K562 (cell line): ENCODE measurements at regions not wholly inside any gene's neighbourhood (a gene's known extent, or its start where the extent isn't known, plus 50 kb on each side); places are given as distances from the start of the nearest gene placed in this dataset.

ENCODE experiments used
- ATAC-seq: fragments of 200-7000 bp; cut with Tn5 transposase; 3 replicates; pipeline ENCODE4 v1.9.1; 2020; ENCODE audit warnings: moderate library complexity
- BruUV-seq: library from RNA; stranded (reverse); fragments of 400-500 nt; replicated peaks from 2 replicates; lab custom pipeline; 2021; lab: Mats Ljungman, UMichigan
- CTCF ChIA-PET: fragments of 300-600 bp; formaldehyde crosslinking; extraction: SDS; loops from one replicate; lab custom pipeline; 2021; ENCODE audit warnings: low intra/inter-chr PET ratio; lab: Yijun Ruan, JAX
- POLR2A ChIA-PET: fragments of 300-600, 350-650 bp; sonication (Branson Sonifier 250); formaldehyde crosslinking; extraction: SDS; loops from one replicate; lab custom pipeline; 2021; ENCODE audit warnings: antibody characterized with exemption, inconsistent platforms; lab: Yijun Ruan, JAX
- DNase-seq, 4 experiments: peaks; one replicate each; pipeline versions ENCODE4 v3.0.0 to v3.0.0-alpha.2; 2011 to 2018; ENCODE audit warnings: low spot score in 3 of 4, mixed read lengths in 3 of 4; ENCODE audit errors: extremely low read depth in 1 of 4
- FAIRE-seq: peaks from 2 replicates; lab custom pipeline; 2011; peaks lifted over from hg19 to GRCh38; lab: Jason Lieb, UNC
- H2AFZ ChIP-seq: 2 replicates; pipeline ENCODE4 v1.6.0; 2011; ENCODE audit warnings: low read depth, low read length, control low read depth, inconsistent platforms
- H3K27ac ChIP-seq: fragments of 200-600 bp; 3 replicates; pipeline ENCODE4 v1.8.0; 2011; ENCODE audit warnings: low read depth, mild to moderate bottlenecking, control low read depth, inconsistent platforms, low read length, moderate library complexity, mixed read lengths; ENCODE audit errors: extremely low read depth
- H3K27me3 ChIP-seq, 2 experiments: fragments of 300-600 bp in 1 of 2; 2 replicates in 1 of 2; 3 replicates in 1 of 2; pipeline versions ENCODE4 v1.6.0 to v1.8.0; 2011; ENCODE audit warnings: inconsistent platforms in 2 of 2, low read length in 2 of 2, mild to moderate bottlenecking in 1 of 2, mixed read lengths in 1 of 2, moderate library complexity in 1 of 2; ENCODE audit not compliant: control insufficient read depth in 2 of 2, insufficient read depth in 2 of 2
- H3K36me3 ChIP-seq: fragments of 300-600 bp; 3 replicates; pipeline ENCODE4 v1.8.0; 2011; ENCODE audit warnings: mild to moderate bottlenecking, low read length, inconsistent platforms; ENCODE audit not compliant: control insufficient read depth, insufficient read depth
- H3K4me1 ChIP-seq, 2 experiments: fragments of 200-600 bp in 1 of 2; replicated peaks in 1 of 2; 2 replicates in 1 of 2; 3 replicates in 1 of 2; pipeline versions ENCODE4 v1.5.1 to v1.8.0; 2011; ENCODE audit warnings: inconsistent platforms in 2 of 2, low read length in 2 of 2, mild to moderate bottlenecking in 1 of 2, mixed read lengths in 1 of 2, moderate library complexity in 1 of 2; ENCODE audit not compliant: control insufficient read depth in 2 of 2, insufficient read depth in 2 of 2
- H3K4me2 ChIP-seq: 2 replicates; pipeline ENCODE4 v1.6.1; 2011; ENCODE audit warnings: low read length, control low read depth, inconsistent platforms, mixed read lengths; ENCODE audit not compliant: insufficient read depth
- H3K4me3 ChIP-seq: fragments of 200-600 bp; sonication (generic), shearing (Covaris generic); 2 replicates; pipeline ENCODE4 v1.5.1; 2016; ENCODE audit warnings: control low read depth, inconsistent platforms
- H3K79me2 ChIP-seq: fragments of 200-600 bp; 3 replicates; pipeline ENCODE4 v1.8.0; 2011; ENCODE audit warnings: low read length, inconsistent platforms; ENCODE audit not compliant: control insufficient read depth, insufficient read depth
- H3K9ac ChIP-seq, 2 experiments: 2 replicates each; pipeline versions ENCODE4 v1.6.0 to v1.6.1; 2011; ENCODE audit warnings: low read depth in 2 of 2, low read length in 2 of 2, control low read depth in 1 of 2, inconsistent platforms in 1 of 2, mild to moderate bottlenecking in 1 of 2, mixed read lengths in 1 of 2; ENCODE audit not compliant: insufficient read depth in 1 of 2
- H3K9me1 ChIP-seq: one replicate; pipeline ENCODE4 v1.6.0; 2011; ENCODE audit warnings: inconsistent platforms, mild to moderate bottlenecking, low read length, moderate library complexity; ENCODE audit not compliant: control insufficient read depth, insufficient read depth
- H3K9me3 ChIP-seq: replicated peaks from 2 replicates; pipeline ENCODE4 v1.5.1; 2011; ENCODE audit warnings: low read depth, low read length, inconsistent platforms; ENCODE audit not compliant: control insufficient read depth, insufficient read depth
- H4K20me1 ChIP-seq: replicated peaks from 2 replicates; pipeline ENCODE4 v1.6.1; 2011; ENCODE audit warnings: low read length, inconsistent platforms, mixed read lengths; ENCODE audit not compliant: control insufficient read depth, insufficient read depth
- HNRNPLL ChIP-seq: fragments of 200-400 bp; formaldehyde crosslinking; IDR thresholded peaks from 2 replicates; pipeline ENCODE4 v1.6.1; 2017; ENCODE audit warnings: low read length, low read depth, mild to moderate bottlenecking; ENCODE audit not compliant: poor library complexity, severe bottlenecking
- MTF1 ChIP-seq: fragments of 250-450 bp; sonication (Bioruptor Pico); IDR thresholded peaks from 2 replicates; pipeline ENCODE4 v1.9.0; 2021; ENCODE audit warnings: moderate library complexity, mild to moderate bottlenecking, inconsistent platforms, borderline replicate concordance
- ZNF146 ChIP-seq: IDR thresholded peaks from one replicate; pipeline ENCODE4 v1.6.1; 2018; ENCODE audit warnings: missing compliant biosample characterization; ENCODE audit not compliant: unreplicated experiment
- WGBS: fragments of 100-300 bp; shearing (Covaris generic); methylation state at CpG from one replicate; pipeline ENCODE4 v1.1.6; 2016; ENCODE audit warnings: low coverage, mixed read lengths; ENCODE audit not compliant: insufficient coverage; ENCODE audit errors: missing lambda C conversion rate; 5-methylcytosine and 5-hydroxymethylcytosine counted together
- in situ Hi-C: fragments of 300-500 bp; cut with MboI; formaldehyde crosslinking; loops from 4 replicates; pipeline ENCODE4 v1.15.0; 2018; ENCODE audit warnings: inconsistent platforms, mixed read lengths
- intact Hi-C: fragments of 100-400 bp; cut with micrococcal nuclease; formaldehyde crosslinking; loops from 2 replicates; pipeline ENCODE4 v1.14.2; 2022

GRCh38 chr6:44524476-44525227 lies 137.1 kb downstream of the CDC5L start:
- in situ Hi-C loops, result no loop called here
- Histone ChIP-seq H2AFZ (no peak overlapping the region), H3K4me3 (no peak overlapping the region), H3K36me3 (no peaks in the 10 kb centered on the region), H3K9me1 (no peaks in the 10 kb centered on the region), H3K27me3 (peaks cover 9 to 53% of the 10 kb centered on the region in 2 experiments; a peak in 3 of 5 replicates), H3K9ac (no peak overlapping the region), H3K27ac (no peak overlapping the region), H4K20me1 (no peaks in the 10 kb centered on the region), H3K9me3 (no peaks in the 10 kb centered on the region), H3K4me1 (peaks cover 0 to 3% of the 10 kb centered on the region in 2 experiments; a peak in 1 of 5 replicates), H3K79me2 (no peaks in the 10 kb centered on the region), H3K4me2 (no peak overlapping the region)
- no peak for ATAC-seq
- BruUV-seq, result no TSS peak
- intact Hi-C loops, result no loop called here
- no peak for TF ChIP-seq HNRNPLL
- FAIRE-seq, result no peak
- ChIA-PET CTCF (no interaction called here), POLR2A (interaction anchor here (0.6 to 0.7 kb wide), 3 partner anchors 14 to 526 kb away, joined by 3 to 4 read pairs (median 3); no protein-coding TSS in a partner anchor)
- 3% methylated on average over 6 of the region's 6 CpGs for WGBS
- DNase-seq, result no peak

- no peaks in the 10 kb centered on the region for H3K79me2 ChIP-seq
- 0 out of 2 replicates have a peak, but pooled peaks cover 7% of the 10 kb centered on the region for H4K20me1 ChIP-seq
- DNase-seq, result no peak
- H3K9me3 ChIP-seq, result no peaks in the 10 kb centered on the region
- H3K4me1 ChIP-seq, result peaks cover 0 to 3% of the 10 kb centered on the region in 2 experiments; a peak in 1 of 5 replicates
- no peak for FAIRE-seq
- H3K4me2 ChIP-seq, result no peak overlapping the region
- no peak overlapping the region for H3K27ac ChIP-seq
- TF ChIP-seq ZNF146 (no peak), MTF1 (CRISPR knock-in tag) (no peak)
- no peak for ATAC-seq
- POLR2A ChIA-PET, result interaction anchor here (0.7 kb wide), 1 partner anchor 17 kb away, joined by 3 read pairs; no protein-coding TSS in a partner anchor
- no TSS peak for BruUV-seq
- H3K9ac ChIP-seq, result no peak overlapping the region
- no peak overlapping the region for H3K4me3 ChIP-seq
- intact Hi-C loops (no loop called here), in situ Hi-C loops (no loop called here)
- CTCF ChIA-PET, result interaction anchor here (0.6 kb wide), 1 partner anchor 187 kb away, joined by 6 read pairs; no protein-coding TSS in a partner anchor
- 0% methylated on average over 9 of the region's 9 CpGs for WGBS
- no peaks in the 10 kb centered on the region for H3K36me3 ChIP-seq
- H3K9me1 ChIP-seq, result no peaks in the 10 kb centered on the region
- peaks cover 15 to 61% of the 10 kb centered on the region in 2 experiments; a peak in 3 of 5 replicates for H3K27me3 ChIP-seq
- no peak overlapping the region for H2AFZ ChIP-seq
These were observed 138.3 kb downstream of the CDC5L start for GRCh38 chr6:44525761-44526351.
